HCT116 (cell line): ENCODE measurements at regions not wholly inside any gene's neighbourhood (a gene's known extent, or its start where the extent isn't known, plus 50 kb on each side); places are given as distances from the start of the nearest gene placed in this dataset.

ENCODE experiments used
- ATAC-seq: fragments of 200-7000 bp; cut with Tn5 transposase; 2 replicates; pipeline ENCODE4 v1.9.1; 2020; ENCODE audit warnings: mild to moderate bottlenecking, moderate library complexity
- BruUV-seq: library from RNA; stranded (reverse); fragments of 400-500 nt; replicated peaks from 2 replicates; lab custom pipeline; 2021; lab: Mats Ljungman, UMichigan
- CTCF ChIA-PET: fragments of 300-600 bp; sonication (Branson Sonifier 250); formaldehyde crosslinking; loops from one replicate; lab custom pipeline; 2021; ENCODE audit warnings: antibody characterized with exemption; lab: Charles Lee
- POLR2A ChIA-PET: fragments of 300-600, 350-600 bp; sonication (Branson Sonifier 250); formaldehyde crosslinking; loops from one replicate; lab custom pipeline; 2021; ENCODE audit warnings: antibody characterized with exemption; lab: Charles Lee
- RAD21 ChIA-PET, 2 experiments: fragments of 300-600 bp; sonication (Branson Sonifier 250); formaldehyde crosslinking; loops; one replicate each; lab custom pipeline; 2023; ENCODE audit warnings: low total read pairs in 2 of 2; ENCODE audit not compliant: uncharacterized antibody in 2 of 2, unreplicated experiment in 2 of 2, low non-redundant PET in 1 of 2; lab: Charles Lee
- DNase-seq: peaks from one replicate; pipeline ENCODE4 v3.0.0-alpha.2; 2010; ENCODE audit warnings: low read depth, low spot score
- H2AFZ ChIP-seq: fragments of 200-600 bp; shearing (Covaris generic), sonication (generic); 2 replicates; pipeline ENCODE4 v1.6.1; 2017; ENCODE audit warnings: low read depth, mixed run types, mixed read lengths, antibody characterized with exemption, low read length; ENCODE audit not compliant: poor library complexity, severe bottlenecking
- H3K27ac ChIP-seq: 2 replicates; pipeline ENCODE4 v1.5.1; 2012; ENCODE audit warnings: low read depth, low read length
- H3K27me3 ChIP-seq: fragments of 200-600 bp; sonication (generic); 2 replicates; pipeline ENCODE4 v1.6.1; 2016; ENCODE audit warnings: mixed run types, low read length, mixed read lengths; ENCODE audit not compliant: insufficient read depth
- H3K36me3 ChIP-seq, 2 experiments: fragments of 200-500 bp in 1 of 2; fragments of 200-600 bp in 1 of 2; sonication (Bioruptor generic) in 1 of 2; sonication (generic) in 1 of 2; 2 replicates each; pipeline versions ENCODE4 v1.5.1 to v1.6.1; 2014 to 2016; ENCODE audit warnings: low read length in 2 of 2, inconsistent platforms in 1 of 2, mixed read lengths in 1 of 2, mixed run types in 1 of 2; ENCODE audit not compliant: insufficient read depth in 2 of 2, control insufficient read depth in 1 of 2
- H3K4me1 ChIP-seq, 2 experiments: fragments of 200-600 bp in 1 of 2; sonication (generic) in 1 of 2; 2 replicates each; pipeline versions ENCODE4 v1.5.1 to v1.6.1; 2012 to 2017; ENCODE audit warnings: low read length in 2 of 2, inconsistent platforms in 1 of 2, mild to moderate bottlenecking in 1 of 2, mixed read lengths in 1 of 2, mixed run types in 1 of 2, moderate library complexity in 1 of 2; ENCODE audit not compliant: insufficient read depth in 2 of 2, control insufficient read depth in 1 of 2
- H3K4me2 ChIP-seq: fragments of 200-600 bp; sonication (generic); 2 replicates; pipeline ENCODE4 v1.6.1; 2017; ENCODE audit warnings: mixed run types, low read length, mixed read lengths
- H3K4me3 ChIP-seq, 2 experiments: fragments of 200-600 bp in 1 of 2; sonication (generic) in 1 of 2; replicated peaks in 1 of 2; 2 replicates each; pipeline ENCODE4 v1.5.1; 2011 to 2016; ENCODE audit warnings: low read length in 2 of 2, control low read depth in 1 of 2, low read depth in 1 of 2, mild to moderate bottlenecking in 1 of 2, mixed read lengths in 1 of 2, mixed run types in 1 of 2
- H3K79me2 ChIP-seq: fragments of 200-600 bp; sonication (generic); 2 replicates; pipeline ENCODE4 v1.6.1; 2017; ENCODE audit warnings: mild to moderate bottlenecking, mixed run types, low read length, moderate library complexity, mixed read lengths; ENCODE audit not compliant: insufficient read depth
- H3K9ac ChIP-seq: fragments of 200-600 bp; sonication (generic); 2 replicates; pipeline ENCODE4 v1.6.1; 2016; ENCODE audit warnings: low read length, mixed read lengths
- H3K9me2 ChIP-seq: fragments of 200-600 bp; sonication (generic), shearing (Covaris generic); 2 replicates; pipeline ENCODE4 v1.6.1; 2017; ENCODE audit warnings: mixed run types, mild to moderate bottlenecking, moderate library complexity; ENCODE audit not compliant: insufficient read depth
- H3K9me3 ChIP-seq, 2 experiments: fragments of 200-500 bp in 1 of 2; fragments of 200-600 bp in 1 of 2; sonication (Bioruptor generic) in 1 of 2; sonication (generic) in 1 of 2; 2 replicates each; pipeline ENCODE4 v1.6.1; 2014 to 2017; ENCODE audit warnings: low read length in 2 of 2, mixed read lengths in 2 of 2, inconsistent platforms in 1 of 2, low read depth in 1 of 2, mild to moderate bottlenecking in 1 of 2, mixed run types in 1 of 2, moderate library complexity in 1 of 2; ENCODE audit not compliant: control insufficient read depth in 1 of 2, insufficient read depth in 1 of 2
- H4K20me1 ChIP-seq: fragments of 200-600 bp; sonication (generic), shearing (Covaris generic); 2 replicates; pipeline ENCODE4 v1.6.1; 2017; ENCODE audit warnings: mixed run types, mild to moderate bottlenecking, moderate library complexity; ENCODE audit not compliant: insufficient read depth
- EGR1 ChIP-seq: IDR thresholded peaks from 2 replicates; pipeline ENCODE4 v1.6.1; 2012; ENCODE audit warnings: low read depth
- EZH2 ChIP-seq: fragments of 200-600 bp; sonication (generic); IDR thresholded peaks from 2 replicates; pipeline ENCODE4 v1.6.1; 2017; ENCODE audit warnings: antibody characterized with exemption, mixed run types
- EZH2phosphoT487 ChIP-seq: fragments of 200-600 bp; IDR thresholded peaks from 2 replicates; pipeline ENCODE4 v1.6.1; 2018; ENCODE audit warnings: antibody characterized with exemption, borderline replicate concordance
- FOSL1 ChIP-seq: IDR thresholded peaks from 2 replicates; pipeline ENCODE4 v1.6.1; 2012; ENCODE audit warnings: low read depth
- JUND ChIP-seq: IDR thresholded peaks from 2 replicates; pipeline ENCODE4 v1.6.1; 2012
- POLR2A ChIP-seq: IDR thresholded peaks from 2 replicates; pipeline ENCODE4 v1.7.0; 2011; ENCODE audit warnings: borderline replicate concordance; ENCODE audit not compliant: insufficient read depth, insufficient read length; ENCODE audit errors: extremely low read depth
- SP1 ChIP-seq: IDR thresholded peaks from 2 replicates; pipeline ENCODE4 v1.6.1; 2012; ENCODE audit warnings: low read depth
- TCF7L2 ChIP-seq: IDR thresholded peaks from 2 replicates; pipeline ENCODE4 v1.7.0; 2011; ENCODE audit warnings: borderline replicate concordance, inconsistent platforms; ENCODE audit not compliant: insufficient read depth, insufficient read length; ENCODE audit errors: extremely low read depth
- ZFX ChIP-seq: fragments of 450-650 bp; IDR thresholded peaks from 2 replicates; pipeline ENCODE4 v1.6.1; 2017
- ZNF274 ChIP-seq: fragments of 200-500 bp; sonication (Bioruptor generic); IDR thresholded peaks from 2 replicates; pipeline ENCODE4 v1.6.1; 2014; ENCODE audit warnings: mild to moderate bottlenecking, low read depth, low read length, inconsistent platforms
- intact Hi-C: fragments of 100-400 bp; cut with micrococcal nuclease; formaldehyde crosslinking; loops from 2 replicates; pipeline ENCODE4 v1.10.0; 2022
- TF ChIP-seq, protein P1 (sequence below): IDR thresholded peaks from 2 replicates; pipeline ENCODE4 v1.6.1; 2011; ENCODE audit warnings: mild to moderate bottlenecking, low read length, moderate library complexity; ENCODE audit not compliant: insufficient replicate concordance; ENCODE audit errors: extremely low read depth
- TF ChIP-seq, protein P2 (sequence below): IDR thresholded peaks from 2 replicates; pipeline ENCODE4 v1.6.1; 2012
- TF ChIP-seq, protein P3 (sequence below): IDR thresholded peaks from 2 replicates; pipeline ENCODE4 v1.6.1; 2012
- TF ChIP-seq, protein P4 (sequence below), 3 experiments: fragments of 200-600 bp in 1 of 3; sonication (generic) in 1 of 3; IDR thresholded peaks in 2 of 3; conservative IDR thresholded peaks in 1 of 3; 2 replicates each; pipeline ENCODE4 v1.5.1; 2012 to 2017; ENCODE audit warnings: low read depth in 2 of 3, low read length in 2 of 3, antibody characterized with exemption in 1 of 3, borderline replicate concordance in 1 of 3, control low read depth in 1 of 3, mild to moderate bottlenecking in 1 of 3, mixed read lengths in 1 of 3, mixed run types in 1 of 3, moderate library complexity in 1 of 3; ENCODE audit not compliant: insufficient read depth in 1 of 3

DNA sequence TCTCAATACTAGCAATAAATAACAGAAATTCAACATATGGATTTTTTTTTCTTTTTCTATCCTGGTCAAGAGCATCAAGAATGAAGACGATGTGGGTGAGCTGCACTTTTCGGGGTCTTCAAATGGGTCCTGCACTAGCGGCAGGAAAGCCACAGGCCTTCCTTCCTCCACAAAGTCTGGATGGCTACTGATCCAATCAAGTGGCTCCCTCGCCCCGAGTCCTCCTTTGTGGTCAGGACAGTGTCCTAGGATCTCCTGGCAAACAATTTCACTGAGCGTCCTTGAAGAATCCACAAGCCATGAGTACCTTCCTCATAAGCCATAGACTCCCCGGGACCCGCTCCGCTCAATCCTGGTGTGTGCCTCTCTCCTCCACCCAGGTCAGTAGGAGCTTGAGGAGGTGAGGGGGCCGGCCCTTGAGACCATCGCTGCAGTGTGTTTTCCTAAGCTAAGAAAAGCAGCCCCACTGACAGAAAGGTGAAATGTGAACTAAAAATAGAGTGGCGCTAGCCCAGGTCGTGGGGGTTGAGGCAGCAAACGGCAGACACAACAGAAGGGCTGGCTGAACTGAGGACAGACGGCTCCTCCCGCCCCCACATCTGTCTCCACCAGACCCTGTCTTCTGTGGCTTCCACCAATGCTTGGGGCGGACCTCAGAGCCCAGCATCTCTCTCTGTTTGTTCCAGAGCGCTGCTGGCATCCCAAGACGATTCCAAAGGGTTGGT, 202.3 kb downstream of the HERPUD2 start:
- Histone ChIP-seq H3K36me3 (no peaks in the 10 kb centered on the region), H3K4me2 (no peak overlapping the region), H3K4me1 (no peaks in the 10 kb centered on the region), H3K27ac (no peak overlapping the region), H2AFZ (no peak overlapping the region), H3K79me2 (no peaks in the 10 kb centered on the region), H3K9me3 (no peaks in the 10 kb centered on the region), H3K9me2 (no peaks in the 10 kb centered on the region), H3K27me3 (no peaks in the 10 kb centered on the region), H4K20me1 (no peaks in the 10 kb centered on the region), H3K9ac (no peak overlapping the region), H3K4me3 (no peak overlapping the region)
- intact Hi-C loops: no loop called here
- TF ChIP-seq ZNF274: no peak
- TF ChIP-seq SP1: no peak
- no peak for TF ChIP-seq JUND
- no peak for TF ChIP-seq EZH2phosphoT487
- no peak for TF ChIP-seq TCF7L2
- no peak for TF ChIP-seq EGR1
- TF ChIP-seq POLR2A: no peak
- TF ChIP-seq, protein P1, sequence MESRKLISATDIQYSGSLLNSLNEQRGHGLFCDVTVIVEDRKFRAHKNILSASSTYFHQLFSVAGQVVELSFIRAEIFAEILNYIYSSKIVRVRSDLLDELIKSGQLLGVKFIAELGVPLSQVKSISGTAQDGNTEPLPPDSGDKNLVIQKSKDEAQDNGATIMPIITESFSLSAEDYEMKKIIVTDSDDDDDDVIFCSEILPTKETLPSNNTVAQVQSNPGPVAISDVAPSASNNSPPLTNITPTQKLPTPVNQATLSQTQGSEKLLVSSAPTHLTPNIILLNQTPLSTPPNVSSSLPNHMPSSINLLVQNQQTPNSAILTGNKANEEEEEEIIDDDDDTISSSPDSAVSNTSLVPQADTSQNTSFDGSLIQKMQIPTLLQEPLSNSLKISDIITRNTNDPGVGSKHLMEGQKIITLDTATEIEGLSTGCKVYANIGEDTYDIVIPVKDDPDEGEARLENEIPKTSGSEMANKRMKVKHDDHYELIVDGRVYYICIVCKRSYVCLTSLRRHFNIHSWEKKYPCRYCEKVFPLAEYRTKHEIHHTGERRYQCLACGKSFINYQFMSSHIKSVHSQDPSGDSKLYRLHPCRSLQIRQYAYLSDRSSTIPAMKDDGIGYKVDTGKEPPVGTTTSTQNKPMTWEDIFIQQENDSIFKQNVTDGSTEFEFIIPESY: no peak
- TF ChIP-seq, protein P2, sequence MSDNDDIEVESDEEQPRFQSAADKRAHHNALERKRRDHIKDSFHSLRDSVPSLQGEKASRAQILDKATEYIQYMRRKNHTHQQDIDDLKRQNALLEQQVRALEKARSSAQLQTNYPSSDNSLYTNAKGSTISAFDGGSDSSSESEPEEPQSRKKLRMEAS: no peak
- no peak for TF ChIP-seq FOSL1
- TF ChIP-seq ZFX: no peak
- TF ChIP-seq EZH2: no peak
- TF ChIP-seq, protein P3, sequence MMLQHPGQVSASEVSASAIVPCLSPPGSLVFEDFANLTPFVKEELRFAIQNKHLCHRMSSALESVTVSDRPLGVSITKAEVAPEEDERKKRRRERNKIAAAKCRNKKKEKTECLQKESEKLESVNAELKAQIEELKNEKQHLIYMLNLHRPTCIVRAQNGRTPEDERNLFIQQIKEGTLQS: no peak
- TF ChIP-seq, protein P4, sequence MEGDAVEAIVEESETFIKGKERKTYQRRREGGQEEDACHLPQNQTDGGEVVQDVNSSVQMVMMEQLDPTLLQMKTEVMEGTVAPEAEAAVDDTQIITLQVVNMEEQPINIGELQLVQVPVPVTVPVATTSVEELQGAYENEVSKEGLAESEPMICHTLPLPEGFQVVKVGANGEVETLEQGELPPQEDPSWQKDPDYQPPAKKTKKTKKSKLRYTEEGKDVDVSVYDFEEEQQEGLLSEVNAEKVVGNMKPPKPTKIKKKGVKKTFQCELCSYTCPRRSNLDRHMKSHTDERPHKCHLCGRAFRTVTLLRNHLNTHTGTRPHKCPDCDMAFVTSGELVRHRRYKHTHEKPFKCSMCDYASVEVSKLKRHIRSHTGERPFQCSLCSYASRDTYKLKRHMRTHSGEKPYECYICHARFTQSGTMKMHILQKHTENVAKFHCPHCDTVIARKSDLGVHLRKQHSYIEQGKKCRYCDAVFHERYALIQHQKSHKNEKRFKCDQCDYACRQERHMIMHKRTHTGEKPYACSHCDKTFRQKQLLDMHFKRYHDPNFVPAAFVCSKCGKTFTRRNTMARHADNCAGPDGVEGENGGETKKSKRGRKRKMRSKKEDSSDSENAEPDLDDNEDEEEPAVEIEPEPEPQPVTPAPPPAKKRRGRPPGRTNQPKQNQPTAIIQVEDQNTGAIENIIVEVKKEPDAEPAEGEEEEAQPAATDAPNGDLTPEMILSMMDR (IDR thresholded peaks at IDR 0.05 in 2 of 3, conservative IDR thresholded peaks at IDR 0.05 in 1 of 3; ENCODE audit: borderline replicate concordance in 1 of 3, insufficient read depth in 1 of 3, low read depth in 2 of 3, low read length in 2 of 3): no peak
- ChIA-PET POLR2A (no interaction called here), RAD21 (no interaction called here), CTCF (no interaction called here)
- BruUV-seq: no TSS peak
- ATAC-seq: no peak
- no peak for DNase-seq
